Amniotic stem cell (primary cell): ENCODE measurements at regions not wholly inside any gene's neighbourhood (a gene's known extent, or its start where the extent isn't known, plus 50 kb on each side); places are given as distances from the start of the nearest gene placed in this dataset.
"Not testable (repeated sequence)": the region's sequence is repeated elsewhere in the genome, so short reads cannot be mapped to it uniquely, and the experiment has no call there.

Source experiments
- DNase-seq: peaks from one replicate; lab custom pipeline; 2025; lab: John Stamatoyannopoulos, UW

DNA sequence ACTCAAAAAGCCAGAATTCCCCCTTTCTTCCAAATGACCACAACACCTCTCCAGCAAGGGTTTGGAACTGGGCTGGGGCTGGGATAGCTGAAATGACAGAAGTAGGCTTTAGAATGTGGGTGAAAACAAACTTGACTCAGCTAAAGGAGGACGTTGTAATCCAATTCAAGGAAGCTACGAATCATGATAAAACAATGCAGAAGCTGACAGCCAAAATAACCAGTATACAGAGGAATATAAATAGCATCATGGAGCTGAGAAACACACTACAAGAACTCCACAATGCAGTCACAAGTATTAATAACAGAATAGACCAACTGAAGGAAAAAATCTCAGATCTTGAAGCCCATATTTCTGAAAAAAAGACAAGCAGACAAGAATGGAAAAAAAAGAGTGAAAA lies 95.8 kb upstream of the TET2 start:
- DNase-seq: peak; percentile 26

DNA sequence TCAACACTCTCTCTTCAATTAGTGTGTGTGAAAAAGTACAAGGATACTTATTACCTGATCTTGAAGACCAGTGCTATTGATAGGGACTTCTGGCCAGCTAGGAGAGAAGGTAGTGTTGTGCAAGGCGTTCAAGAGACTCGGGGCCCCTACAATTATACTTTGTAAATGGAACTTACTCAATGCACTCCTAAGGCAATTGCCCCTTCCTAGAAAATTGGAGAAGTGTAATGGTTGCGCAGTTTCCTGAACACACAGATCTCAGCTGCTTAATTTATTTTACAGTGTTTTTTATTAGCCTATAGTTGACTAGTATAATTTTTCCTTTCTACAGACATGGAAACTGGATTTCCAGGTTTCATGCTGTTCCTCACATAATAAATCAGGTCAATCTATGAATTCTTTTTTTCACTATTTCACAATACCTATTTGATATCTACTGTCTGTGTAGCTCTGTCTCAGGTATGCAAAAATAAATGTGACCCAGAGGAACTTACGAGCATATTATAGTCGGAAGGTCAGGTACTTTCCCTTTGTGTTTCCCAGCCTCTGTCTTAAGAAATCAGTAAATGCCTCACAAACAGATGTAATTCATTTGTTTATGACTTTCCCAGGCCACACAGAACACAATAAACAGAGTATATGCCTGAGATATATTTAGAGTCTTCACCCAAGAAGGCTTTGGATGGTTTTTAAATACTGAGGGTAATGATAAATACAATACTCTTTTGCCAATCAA lies 89.1 kb upstream of the TET2 start:
- DNase-seq: no peak

DNA sequence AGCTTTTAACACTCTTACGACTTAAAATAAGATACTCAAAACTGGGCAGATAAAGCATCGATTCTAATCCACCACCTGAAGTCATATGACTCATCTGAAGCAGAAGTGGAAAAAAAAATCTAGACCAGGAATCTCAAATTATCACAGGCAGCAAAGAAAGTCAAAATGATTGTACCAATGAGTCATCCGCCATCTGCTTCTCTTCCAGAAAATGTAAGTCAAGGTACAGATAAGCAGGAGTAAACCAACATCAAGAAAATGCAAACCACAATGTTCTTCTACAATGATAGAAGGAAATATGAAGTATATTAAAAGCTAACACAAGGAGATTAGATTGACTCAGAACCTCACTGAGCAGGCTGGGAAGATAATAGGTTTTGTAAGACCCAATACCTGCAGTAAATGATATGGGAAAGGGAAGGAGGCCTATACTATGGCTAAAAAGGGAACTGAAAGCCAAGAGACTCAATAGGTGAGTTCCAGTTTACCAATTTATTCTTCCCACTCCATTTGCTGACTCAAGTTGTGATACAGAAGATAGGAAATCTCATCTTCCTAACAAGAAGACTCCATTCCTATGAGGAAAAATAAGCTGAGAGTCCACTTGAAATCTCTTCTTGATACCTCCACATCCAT lies 88.4 kb upstream of the TET2 start:
- DNase-seq: no peak

DNA sequence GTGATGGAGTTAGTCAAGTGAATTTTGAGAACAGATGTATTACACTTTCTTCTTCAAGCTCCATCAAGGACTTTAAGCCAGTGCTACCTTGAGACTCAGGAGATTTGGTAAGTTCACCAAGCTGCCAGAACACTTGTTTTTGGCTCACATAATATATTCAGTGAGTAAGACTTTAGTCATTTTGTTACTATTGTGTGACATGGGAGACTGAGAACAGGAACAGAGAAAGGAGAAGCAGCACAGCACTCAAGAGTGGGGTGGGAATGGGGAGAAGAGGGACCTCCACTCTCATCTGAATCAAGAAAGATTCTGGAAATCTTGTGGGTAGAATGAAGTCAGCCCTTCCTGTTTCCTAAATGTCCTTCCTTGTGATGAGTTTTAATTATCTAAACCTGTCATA lies 87.3 kb upstream of the TET2 start:
- DNase-seq: no peak

DNA sequence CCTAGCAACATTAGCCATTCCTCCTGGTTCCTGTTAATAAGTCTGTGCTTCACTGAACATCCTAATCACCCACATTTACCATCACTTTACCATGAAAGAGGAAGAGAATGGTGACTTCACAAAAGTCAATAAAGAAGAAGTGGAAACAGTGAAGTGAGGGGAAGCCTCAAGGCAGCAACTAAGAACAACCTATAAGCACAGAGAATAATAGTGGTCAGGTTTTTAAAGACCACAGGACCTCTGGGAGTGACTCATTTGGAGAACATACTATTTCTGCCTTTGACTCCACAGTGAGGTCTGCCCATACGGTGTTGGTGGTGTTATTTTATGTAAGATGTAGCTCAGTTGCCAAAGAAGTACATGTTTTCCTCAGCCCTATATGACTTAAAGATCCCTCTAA lies 86.0 kb upstream of the TET2 start:
- DNase-seq: no peak

DNA sequence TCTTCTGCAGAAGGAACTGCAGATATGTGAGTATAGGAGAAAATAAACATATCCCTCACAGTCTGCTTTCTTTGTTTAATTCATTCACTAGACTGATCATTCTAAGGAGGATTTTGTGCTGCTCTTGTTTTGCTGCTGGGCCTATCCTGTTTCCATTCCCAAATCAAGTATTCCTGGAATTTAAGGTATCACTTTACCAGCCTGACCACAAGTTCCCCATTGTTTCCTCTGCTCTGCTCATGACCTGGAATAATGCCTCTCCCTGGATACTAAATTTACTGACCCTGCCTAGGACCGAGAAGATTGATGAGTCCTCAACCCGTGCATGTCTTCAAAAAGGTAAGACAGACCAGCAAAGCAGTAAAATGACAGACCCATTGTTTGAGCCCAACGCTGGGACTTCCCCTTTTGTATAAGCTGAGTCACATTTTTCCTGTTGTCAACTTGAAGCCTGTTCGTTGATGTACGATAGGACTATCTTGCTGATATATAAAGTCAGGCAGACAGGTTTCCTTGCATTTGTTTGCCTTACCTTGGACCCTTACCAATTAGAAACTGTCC lies 85.5 kb upstream of the TET2 start:
- DNase-seq: no peak

DNA sequence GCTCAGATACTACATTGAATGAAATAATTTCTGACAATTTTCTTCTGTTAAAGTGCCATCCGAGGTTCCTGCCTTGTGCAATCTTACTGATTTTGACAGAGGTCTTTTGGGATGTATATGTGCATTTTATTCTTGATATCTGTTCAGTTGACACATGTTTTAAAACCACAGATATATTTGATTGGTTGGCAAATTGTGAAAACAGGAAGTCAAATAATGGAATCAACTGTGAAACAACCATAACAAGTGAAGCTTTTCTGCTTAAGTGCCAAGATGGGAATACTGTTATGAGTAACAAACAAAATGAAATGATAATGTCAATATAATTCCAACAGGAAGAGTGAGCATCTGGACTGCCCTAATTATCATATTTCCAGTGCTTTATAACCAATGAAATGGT lies 84.9 kb upstream of the TET2 start:
- no peak for DNase-seq

DNA sequence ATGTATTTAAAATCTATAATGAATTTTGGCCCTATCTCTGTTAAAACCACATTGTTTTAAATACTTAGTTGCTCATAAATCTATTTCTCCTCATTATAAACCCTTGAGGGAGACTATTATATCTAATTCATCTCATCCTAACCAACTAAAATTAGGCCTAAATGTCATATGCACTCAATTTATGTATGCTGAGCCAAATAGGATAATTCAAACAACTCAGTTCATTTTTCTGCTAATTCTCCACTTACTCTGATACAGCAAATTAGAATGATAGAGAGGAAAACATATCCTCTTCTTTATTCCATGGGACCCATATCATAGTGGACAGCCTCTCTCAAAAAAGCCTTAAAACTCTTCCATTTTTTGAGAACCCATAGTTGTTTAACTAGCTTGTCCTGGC lies 80.3 kb upstream of the TET2 start:
- no peak for DNase-seq

DNA sequence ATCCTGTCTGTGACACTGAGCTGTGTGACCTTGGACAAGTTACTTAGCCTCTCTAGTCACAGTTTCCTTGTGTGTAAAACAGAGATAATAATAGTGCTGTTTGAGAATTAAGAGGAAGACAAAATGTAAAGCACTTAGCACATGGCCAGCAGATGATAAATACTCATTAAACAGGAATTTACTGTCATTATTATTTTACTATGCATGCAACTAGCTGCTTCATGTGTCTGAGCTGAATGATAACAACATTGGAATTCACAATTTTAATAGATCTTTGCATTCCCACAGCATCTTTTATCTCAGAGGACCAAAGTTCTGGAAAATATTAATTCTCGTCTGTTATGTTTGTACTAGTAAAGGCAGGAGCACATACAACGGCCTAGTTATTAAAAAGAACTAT lies 79.2 kb upstream of the TET2 start:
- DNase-seq: no peak

DNA sequence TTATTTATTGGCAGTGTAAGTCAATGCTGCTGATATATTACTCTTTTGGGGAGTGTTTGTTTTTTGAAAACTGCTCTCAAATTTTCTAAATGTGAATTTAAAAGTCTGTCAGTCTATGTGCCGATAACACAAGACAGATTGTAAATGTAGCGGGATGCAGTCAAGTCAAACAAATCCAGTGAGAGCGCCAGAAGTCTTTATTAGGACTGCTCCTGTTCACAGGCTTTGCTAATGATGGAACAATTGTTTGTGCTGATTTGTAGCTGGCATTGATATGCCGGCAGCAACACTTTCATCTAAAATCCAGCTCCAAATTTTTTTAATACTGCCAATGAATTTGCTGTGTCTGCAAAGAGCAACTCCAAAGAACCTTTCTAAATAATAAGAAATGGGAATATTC lies 78.7 kb upstream of the TET2 start:
- no peak for DNase-seq

DNA sequence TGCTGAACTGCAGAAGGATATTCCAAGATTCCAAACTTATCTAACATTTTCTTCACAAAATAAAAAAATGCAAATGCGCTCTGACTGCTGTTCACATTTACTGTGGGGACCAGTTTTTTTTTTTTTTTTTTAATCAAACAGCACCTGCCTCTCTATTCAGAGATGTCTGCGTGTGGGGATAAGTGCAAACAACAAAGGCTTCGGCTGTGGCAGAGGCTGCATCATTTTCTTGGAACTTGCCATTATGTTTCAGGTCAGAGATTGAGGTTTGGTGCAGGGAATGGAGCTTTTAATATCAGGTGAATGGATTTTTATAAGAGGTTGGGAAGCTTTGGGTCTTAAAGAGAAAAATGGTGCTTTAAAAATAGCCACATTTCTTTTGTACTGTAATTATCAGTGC lies 78.2 kb upstream of the TET2 start:
- no peak for DNase-seq

DNA sequence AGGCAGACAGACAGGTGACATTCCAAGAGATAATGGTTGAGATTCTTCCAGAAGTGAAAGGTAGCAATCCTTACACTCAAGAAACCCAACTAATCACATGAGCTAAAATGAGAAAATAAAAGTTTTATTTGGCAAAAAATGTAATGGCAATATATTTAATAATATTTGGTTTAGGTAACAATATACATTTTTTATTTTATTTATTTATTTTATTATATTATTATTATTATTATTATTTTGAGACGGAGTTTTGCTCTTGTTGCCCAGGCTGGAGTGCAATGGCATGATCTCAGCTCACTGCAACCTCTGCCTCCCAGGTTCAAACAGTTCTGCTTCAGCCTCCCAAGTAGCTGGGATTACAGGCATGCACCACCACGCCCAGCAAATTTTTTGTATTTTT lies 74.6 kb upstream of the TET2 start:
- DNase-seq: not testable (repeated sequence)

DNA sequence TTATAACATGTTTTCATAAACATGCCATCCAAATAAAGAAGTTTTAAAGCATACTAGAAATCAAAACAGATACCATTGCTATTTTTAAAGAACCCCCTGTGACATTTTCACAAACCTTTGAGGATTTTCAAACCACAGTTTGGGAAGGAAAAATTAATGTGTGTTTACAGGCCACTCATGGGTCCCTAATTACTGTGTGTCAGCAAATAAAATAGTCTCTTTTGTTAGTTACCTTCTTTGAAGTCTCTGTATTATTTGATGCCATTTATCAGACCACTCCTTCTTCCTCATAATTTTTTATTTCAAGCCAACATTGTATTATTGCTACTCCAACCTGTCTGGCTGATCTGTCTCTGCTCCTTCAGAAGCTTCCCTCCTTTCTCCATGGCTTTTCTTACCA lies 72.6 kb upstream of the TET2 start:
- no peak for DNase-seq

DNA sequence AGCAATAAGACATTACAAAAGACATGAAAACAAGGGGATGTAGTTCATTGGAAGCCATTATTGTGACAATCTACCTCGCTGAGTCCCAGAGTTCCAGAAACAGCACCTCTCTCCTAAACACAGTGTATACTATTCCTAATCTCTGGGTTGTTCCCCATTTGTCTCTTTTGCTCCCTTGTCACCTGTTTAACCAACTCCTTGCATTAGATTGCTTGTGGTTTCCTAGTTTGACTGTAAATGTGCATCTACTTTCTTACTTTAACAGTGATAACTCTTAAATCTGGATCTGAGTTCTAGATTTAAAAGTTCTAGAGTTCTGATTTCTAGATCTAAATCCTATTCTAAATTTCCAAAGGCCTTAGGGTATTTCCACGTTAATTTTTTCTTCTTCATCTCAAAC lies 71.6 kb upstream of the TET2 start:
- no peak for DNase-seq

DNA sequence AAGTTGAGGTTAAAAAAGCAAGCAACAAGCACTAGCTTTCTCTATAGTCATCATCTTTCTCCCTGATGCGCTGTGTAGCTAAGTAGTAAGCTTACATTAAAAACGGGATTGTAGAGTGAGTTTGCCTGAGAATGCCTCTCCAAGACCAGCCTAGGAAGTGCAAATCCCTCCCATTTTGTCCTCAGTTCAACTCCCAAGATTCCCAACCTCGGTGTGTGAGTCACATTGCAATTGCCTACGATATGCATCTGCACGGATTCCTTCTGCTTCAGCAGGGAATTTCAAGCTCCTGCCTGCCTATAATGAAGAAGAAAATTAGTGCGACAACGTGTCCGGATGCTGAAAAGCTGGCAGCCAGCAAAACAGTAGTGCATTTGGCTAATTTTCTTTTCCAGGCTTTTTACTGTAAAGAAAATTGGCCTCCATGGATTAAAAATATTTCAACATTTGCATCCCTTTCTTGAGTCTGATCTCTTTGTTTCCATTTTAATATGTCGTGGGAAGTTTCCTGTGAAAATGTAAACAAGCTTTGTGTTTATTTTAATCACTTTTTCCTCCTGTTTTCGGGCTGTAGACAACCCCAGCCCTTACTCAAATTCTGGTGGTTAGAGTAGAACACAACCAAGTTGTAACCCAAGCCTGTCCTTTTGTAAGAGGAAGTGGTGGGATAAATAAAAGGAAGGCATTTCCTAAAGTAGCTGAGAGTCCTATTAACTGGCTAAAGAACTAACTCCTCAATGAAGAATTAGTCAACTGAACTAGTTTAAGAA lies 58.4 kb upstream of the TET2 start:
- DNase-seq: peak; percentile 74

DNA sequence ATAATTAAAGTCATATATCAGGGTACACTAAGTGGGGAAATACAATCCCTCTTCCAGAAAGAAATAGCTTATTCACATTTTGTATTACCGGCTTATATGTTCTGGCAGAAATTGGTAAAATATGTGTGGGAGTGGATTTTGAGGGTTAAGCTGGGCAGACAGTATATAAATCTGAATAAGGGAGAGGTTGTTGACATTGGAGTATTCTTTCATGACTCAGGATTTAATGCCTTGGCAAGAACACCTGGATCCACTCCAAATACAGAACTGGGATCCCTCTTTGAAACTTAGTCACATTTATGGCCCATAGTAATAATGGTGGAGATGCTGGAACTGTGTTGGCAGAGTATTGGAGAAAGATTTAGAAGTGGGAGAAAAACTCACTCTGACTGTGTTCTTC lies 54.3 kb upstream of the TET2 start:
- DNase-seq: peak; percentile 12

DNA sequence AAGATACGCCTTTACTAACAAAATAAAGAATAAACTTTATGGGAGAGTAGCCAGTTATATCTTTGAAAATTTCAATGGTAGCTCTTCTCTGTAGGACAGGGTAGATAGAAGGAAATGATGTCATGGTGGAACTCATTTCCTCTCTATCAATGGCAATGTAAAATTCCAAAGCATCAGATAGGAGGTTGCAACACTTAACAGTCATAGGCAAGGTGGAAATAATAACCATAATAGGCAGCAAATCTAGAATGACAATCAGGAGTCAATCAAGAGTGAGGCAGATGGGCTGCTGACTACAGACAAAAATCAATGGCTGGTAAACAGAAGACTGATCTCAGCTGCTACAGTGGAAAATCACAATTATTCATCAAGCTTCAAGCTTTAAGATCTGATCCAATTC lies 53.9 kb upstream of the TET2 start:
- DNase-seq: no peak

DNA sequence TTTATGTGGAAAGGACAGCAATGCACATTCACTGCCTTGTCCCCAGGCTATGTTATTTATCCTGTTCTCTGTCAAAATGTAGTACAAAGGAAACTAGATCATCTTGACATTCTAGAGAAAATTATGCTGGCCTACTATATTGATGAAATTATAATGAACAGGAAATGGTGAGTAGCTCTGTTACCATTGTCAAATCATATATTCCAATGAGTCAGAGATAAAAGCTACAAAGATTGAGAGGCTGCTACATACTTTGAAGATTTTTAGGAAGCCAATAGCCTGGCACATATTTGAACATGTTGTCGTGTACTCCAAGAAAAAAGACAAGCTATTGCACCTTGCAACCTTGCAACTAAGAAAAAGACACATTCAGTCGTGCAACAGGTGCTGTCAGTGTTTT lies 52.7 kb upstream of the TET2 start:
- DNase-seq: no peak
